Stimulated activated CD8-positive, alpha-beta memory T cell treated with anti-CD3 and anti-CD28 coated beads, Interleukin-12 subunit alpha, Interleukin-12 subunit beta, amount 100 ng/mL, for 4 hours (primary cell): ENCODE measurements at regions not wholly inside any gene's neighbourhood (a gene's known extent, or its start where the extent isn't known, plus 50 kb on each side); places are given as distances from the start of the nearest gene placed in this dataset.

ENCODE experiments used
- DNase-seq: peaks from one replicate; pipeline ENCODE4 v3.0.0-alpha.2; 2020; ENCODE audit warnings: low read depth

GRCh38 chr1:193489191-193489590 is 302.8 kb upstream of the B3GALT2 start:
- DNase-seq: no peak

GRCh38 chr1:193487722-193488121 is 301.3 kb upstream of the B3GALT2 start:
- DNase-seq: no peak

GRCh38 chr1:193486671-193487229 is 300.3 kb upstream of the B3GALT2 start:
- DNase-seq: no peak

- DNase-seq: no peak
Observed at GRCh38 chr1:193480755-193481154, 294.3 kb upstream of the B3GALT2 start.

GRCh38 chr1:193479187-193479586 is 292.8 kb upstream of the B3GALT2 start:
- peak; percentile 15 for DNase-seq

DNA sequence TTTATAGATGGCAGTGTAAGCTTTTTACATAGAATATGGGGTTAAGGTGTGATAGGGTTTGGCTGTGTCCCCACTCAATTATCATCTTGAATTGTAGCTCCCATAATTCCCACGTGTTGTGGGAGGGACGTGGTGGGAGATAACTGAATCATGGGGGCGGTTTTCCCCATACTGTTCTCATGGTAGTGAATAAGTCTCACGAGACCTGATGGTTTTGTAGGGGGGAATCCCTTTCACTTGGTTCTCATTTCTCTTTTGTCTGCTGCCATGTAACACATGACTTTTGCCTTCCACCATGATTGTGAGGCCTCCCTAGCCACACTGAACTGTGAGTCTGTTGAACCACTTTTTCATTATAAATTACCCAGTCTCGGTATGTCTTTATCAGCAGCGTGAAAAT is 290.3 kb upstream of the B3GALT2 start:
- no peak for DNase-seq

GRCh38 chr1:193473932-193474331 is 287.5 kb upstream of the B3GALT2 start:
- DNase-seq: no peak

GRCh38 chr1:193472838-193473398 is 286.5 kb upstream of the B3GALT2 start:
- no peak for DNase-seq

GRCh38 chr1:193472430-193472829 is 286.0 kb upstream of the B3GALT2 start:
- DNase-seq: no peak

GRCh38 chr1:193471981-193472380 is 285.6 kb upstream of the B3GALT2 start:
- DNase-seq: no peak

- DNase-seq: no peak
Observed at GRCh38 chr1:193463326-193463932, 277.0 kb upstream of the B3GALT2 start.

DNA sequence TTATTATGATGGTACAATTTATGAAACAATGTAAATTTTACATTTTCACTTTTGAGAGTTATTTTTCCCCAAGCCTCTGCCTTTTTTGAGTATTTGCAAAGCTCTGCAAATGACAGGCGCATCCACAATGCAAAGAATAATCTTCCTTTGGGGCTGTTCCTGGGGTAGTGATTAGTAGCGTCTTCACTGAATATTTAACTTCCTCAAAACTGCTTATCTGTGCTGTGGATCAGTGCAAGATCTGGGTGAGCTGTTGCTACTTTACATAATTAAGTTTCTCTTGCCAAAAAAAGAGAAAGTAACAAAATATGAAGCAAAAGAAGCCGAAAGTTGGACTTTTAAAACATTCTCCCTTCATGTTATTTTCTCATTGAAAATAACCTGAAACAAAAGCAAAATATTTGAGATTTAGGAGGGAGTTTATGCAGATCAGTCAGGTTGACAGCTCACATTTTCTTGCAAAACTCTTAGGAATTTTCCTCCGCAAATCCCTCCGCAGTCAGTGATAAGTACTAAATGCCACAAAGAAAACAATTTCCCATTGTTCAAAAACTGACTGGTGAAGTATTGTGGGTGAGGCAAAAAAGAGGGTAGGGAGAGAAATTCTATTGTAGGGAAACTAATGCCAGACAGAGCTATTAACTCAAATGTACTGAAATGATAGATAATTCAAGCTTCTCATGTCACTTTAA is 276.4 kb upstream of the B3GALT2 start:
- no peak for DNase-seq

DNA sequence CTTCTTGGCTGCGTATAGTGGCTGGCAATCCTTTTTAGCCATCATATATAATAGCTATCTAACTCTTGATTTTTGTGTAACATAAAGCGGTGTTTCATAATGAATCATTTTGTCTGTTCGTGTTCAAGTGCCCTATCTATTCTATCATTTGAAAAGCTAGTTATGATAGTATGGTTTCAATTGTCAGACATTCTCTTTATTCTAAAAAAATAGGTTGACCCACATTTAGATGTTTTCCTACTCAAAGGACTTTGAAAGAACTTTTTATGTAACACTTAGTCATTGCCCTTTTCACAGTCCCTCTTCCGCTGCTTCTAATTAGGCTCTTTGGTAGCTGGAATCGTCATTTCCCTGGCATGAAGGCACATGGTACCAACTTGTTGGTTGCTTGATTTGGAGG is 272.2 kb upstream of the B3GALT2 start:
- DNase-seq: no peak

GRCh38 chr1:193457676-193458075 is 271.3 kb upstream of the B3GALT2 start:
- no peak for DNase-seq

DNA sequence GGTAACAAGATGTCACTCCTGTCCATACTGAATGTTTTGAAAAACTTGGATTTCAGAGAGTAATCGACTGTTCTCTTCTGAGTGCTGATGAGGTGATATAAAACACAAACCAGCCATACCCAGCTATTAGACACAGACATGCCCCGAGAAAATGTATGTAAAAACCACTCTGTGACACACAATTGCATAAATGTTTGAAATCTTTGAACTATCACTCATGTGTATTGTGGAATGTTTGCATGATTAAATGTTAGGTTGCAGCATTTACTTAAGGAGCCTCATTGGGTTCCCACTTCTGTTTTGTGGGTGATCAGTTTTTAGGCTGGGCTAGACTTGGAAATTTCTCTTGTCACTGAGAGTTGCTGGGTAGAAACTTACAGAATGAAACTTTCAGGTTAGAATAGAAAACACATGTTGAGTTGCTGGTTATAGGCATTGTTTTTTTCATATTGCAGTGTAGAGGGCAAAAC is 270.4 kb upstream of the B3GALT2 start:
- DNase-seq: no peak

DNA sequence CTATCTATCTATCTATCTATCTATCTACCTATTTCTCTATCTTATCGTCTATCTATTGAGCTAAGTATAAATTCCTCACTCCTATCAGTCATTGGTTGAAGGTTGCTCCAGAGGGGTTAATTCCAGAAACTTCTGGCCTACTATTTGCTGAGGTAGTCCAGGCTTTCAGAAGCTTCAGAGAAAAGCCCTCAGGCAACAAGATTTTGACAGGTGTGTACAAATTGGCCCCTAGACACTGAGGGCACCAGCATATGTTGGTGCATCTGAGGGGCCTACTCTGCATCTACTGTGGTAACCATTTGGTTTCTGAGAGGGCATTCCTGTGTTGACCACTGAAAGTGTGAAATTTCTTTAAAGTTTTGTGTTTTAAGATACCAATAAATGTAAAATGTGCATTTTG is 265.2 kb upstream of the B3GALT2 start:
- no peak for DNase-seq

GRCh38 chr1:193451001-193451400 is 264.6 kb upstream of the B3GALT2 start:
- DNase-seq: no peak

GRCh38 chr1:193448682-193449461 is 262.5 kb upstream of the B3GALT2 start:
- DNase-seq: no peak

DNA sequence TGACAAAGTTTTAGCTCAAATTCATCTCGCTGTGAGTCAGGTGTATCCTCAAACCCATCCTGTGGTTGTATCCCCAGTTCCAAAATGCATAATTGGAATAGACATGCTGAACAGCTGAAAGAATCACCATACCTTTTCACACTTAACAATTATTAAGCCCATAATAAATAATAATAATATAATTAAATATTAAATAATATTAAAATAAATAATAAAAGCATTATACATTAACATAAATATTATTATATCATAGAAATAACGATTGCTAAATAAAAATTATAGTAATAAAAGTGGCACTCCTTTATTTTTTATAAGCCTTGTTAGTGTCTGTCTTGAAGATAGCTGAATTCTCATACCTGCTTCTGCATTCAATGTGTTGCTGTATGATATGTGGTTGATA is 257.5 kb upstream of the B3GALT2 start:
- DNase-seq: no peak

GRCh38 chr1:193438771-193439170 is 252.4 kb upstream of the B3GALT2 start:
- DNase-seq: no peak

GRCh38 chr1:193438312-193438711 is 251.9 kb upstream of the B3GALT2 start:
- DNase-seq: no peak

- no peak for DNase-seq
Observed at GRCh38 chr1:193437785-193438184, 251.4 kb upstream of the B3GALT2 start.
